ENCODE measurements at regions not wholly inside any gene's neighbourhood (a gene's known extent, or its start where the extent isn't known, plus 50 kb on each side); places are given as distances from the start of the nearest gene placed in this dataset.

DNA sequence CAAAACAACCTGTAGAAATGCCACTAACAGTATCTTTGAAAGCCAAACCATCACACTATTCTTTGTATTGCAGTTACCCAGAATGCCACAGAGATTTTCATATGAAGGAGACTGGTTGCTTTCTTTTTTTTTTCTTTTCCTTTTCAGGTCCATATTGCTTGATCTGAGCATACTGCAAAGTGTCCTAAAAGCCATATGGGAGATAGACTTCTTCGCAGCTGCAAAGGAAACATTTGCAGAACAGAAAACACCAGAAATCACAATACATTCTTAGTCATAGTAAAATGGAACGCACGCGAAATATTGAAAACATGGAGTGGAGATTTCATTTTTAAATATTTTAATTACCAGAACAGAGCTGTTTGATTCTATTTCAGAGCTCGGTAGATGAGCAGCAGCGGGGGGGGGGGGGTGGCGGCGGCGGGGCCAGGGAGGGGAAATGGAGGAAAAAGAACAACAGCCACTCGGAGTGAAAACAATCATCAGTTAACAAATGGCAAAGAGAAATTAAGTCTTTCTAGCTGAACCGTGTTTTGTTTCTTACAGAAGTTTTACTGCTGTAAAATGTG, 284.1 kb downstream of the NFIB start:
- TF ChIP-seq, protein P1, sequence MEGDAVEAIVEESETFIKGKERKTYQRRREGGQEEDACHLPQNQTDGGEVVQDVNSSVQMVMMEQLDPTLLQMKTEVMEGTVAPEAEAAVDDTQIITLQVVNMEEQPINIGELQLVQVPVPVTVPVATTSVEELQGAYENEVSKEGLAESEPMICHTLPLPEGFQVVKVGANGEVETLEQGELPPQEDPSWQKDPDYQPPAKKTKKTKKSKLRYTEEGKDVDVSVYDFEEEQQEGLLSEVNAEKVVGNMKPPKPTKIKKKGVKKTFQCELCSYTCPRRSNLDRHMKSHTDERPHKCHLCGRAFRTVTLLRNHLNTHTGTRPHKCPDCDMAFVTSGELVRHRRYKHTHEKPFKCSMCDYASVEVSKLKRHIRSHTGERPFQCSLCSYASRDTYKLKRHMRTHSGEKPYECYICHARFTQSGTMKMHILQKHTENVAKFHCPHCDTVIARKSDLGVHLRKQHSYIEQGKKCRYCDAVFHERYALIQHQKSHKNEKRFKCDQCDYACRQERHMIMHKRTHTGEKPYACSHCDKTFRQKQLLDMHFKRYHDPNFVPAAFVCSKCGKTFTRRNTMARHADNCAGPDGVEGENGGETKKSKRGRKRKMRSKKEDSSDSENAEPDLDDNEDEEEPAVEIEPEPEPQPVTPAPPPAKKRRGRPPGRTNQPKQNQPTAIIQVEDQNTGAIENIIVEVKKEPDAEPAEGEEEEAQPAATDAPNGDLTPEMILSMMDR (IDR thresholded peaks at IDR 0.05) = no peak
- TF ChIP-seq POLR2A (IDR thresholded peaks at IDR 0.05) (no peak), EP300 (IDR thresholded peaks at IDR 0.05) (no peak)
